Sigmoid colon (tissue), 4 donors: ENCODE measurements at regions not wholly inside any gene's neighbourhood (a gene's known extent, or its start where the extent isn't known, plus 50 kb on each side); places are given as distances from the start of the nearest gene placed in this dataset.

Source experiments
- POLR2A ChIP-seq, 2 donors: fragments of 450-650 bp; IDR thresholded peaks; one replicate each; pipeline ENCODE4 v1.6.1; 2016; ENCODE audit warnings: antibody characterized with exemption in 2 of 2, mild to moderate bottlenecking in 2 of 2, moderate library complexity in 2 of 2
- POLR2AphosphoS5 ChIP-seq, 4 donors: sonication (generic); formaldehyde crosslinking; IDR thresholded peaks; one replicate each; pipeline ENCODE4 v1.6.1; 2017; ENCODE audit warnings: antibody characterized with exemption in 4 of 4

DNA sequence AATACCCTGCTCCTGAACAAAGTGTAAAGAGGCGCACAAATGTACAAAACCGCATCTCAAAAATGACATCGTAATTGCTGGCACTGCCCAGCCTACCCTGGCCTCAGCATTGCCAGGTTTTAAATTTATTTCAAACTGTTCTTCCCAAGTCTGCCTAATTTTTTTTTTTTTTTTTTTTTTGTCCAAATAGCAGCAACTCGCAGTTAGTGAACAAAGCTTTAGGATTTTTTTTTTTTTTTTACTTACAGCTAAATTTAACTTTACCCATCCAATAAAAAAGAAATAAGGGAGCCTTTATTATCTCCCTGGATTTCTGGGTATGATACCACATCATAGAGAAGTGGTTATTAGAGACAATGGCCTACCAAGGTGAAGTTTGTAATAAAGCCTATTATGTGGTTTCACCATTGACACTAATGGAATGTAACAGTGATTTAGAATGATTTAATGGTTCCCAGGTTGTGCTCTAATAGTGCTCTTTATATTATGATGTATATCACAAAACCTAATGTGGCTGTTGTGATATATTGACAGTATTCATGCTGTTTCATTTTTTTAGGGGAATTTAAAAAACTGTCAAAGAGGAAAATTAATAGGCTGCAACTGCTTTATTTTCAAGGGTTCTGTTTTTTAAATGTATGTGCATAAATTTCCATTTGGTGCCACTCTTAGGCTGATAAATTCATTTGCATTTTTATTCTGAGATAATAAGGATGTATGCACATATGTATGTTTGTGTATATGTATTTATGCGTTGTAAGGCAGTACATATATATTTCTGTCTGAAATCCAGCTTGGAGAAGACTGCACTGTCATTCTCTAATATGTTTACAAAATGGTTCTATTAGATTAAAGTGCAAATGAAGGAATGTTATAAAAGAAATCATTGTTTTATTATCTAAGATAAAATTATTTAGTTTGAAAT, 309.0 kb downstream of the TFEC start:
- TF ChIP-seq POLR2A (IDR thresholded peaks at IDR 0.05) = no peak
- TF ChIP-seq POLR2AphosphoS5 (IDR thresholded peaks at IDR 0.05) = no peak
